K562 (cell line): ENCODE measurements at regions not wholly inside any gene's neighbourhood (a gene's known extent, or its start where the extent isn't known, plus 50 kb on each side); places are given as distances from the start of the nearest gene placed in this dataset.

Experiments
- ATAC-seq: fragments of 200-7000 bp; cut with Tn5 transposase; 3 replicates; pipeline ENCODE4 v1.9.1; 2020; ENCODE audit warnings: moderate library complexity
- BruUV-seq: library from RNA; stranded (reverse); fragments of 400-500 nt; replicated peaks from 2 replicates; lab custom pipeline; 2021; lab: Mats Ljungman, UMichigan
- CTCF ChIA-PET: fragments of 300-600 bp; formaldehyde crosslinking; extraction: SDS; loops from one replicate; lab custom pipeline; 2021; ENCODE audit warnings: low intra/inter-chr PET ratio; lab: Yijun Ruan, JAX
- POLR2A ChIA-PET: fragments of 300-600, 350-650 bp; sonication (Branson Sonifier 250); formaldehyde crosslinking; extraction: SDS; loops from one replicate; lab custom pipeline; 2021; ENCODE audit warnings: antibody characterized with exemption, inconsistent platforms; lab: Yijun Ruan, JAX
- DNase-seq, 4 experiments: peaks; one replicate each; pipeline versions ENCODE4 v3.0.0 to v3.0.0-alpha.2; 2011 to 2018; ENCODE audit warnings: low spot score in 3 of 4, mixed read lengths in 3 of 4; ENCODE audit errors: extremely low read depth in 1 of 4
- FAIRE-seq: peaks from 2 replicates; lab custom pipeline; 2011; peaks lifted over from hg19 to GRCh38; lab: Jason Lieb, UNC
- H2AFZ ChIP-seq: 2 replicates; pipeline ENCODE4 v1.6.0; 2011; ENCODE audit warnings: low read depth, low read length, control low read depth, inconsistent platforms
- H3K27ac ChIP-seq: fragments of 200-600 bp; 3 replicates; pipeline ENCODE4 v1.8.0; 2011; ENCODE audit warnings: low read depth, mild to moderate bottlenecking, control low read depth, inconsistent platforms, low read length, moderate library complexity, mixed read lengths; ENCODE audit errors: extremely low read depth
- H3K27me3 ChIP-seq, 2 experiments: fragments of 300-600 bp in 1 of 2; 2 replicates in 1 of 2; 3 replicates in 1 of 2; pipeline versions ENCODE4 v1.6.0 to v1.8.0; 2011; ENCODE audit warnings: inconsistent platforms in 2 of 2, low read length in 2 of 2, mild to moderate bottlenecking in 1 of 2, mixed read lengths in 1 of 2, moderate library complexity in 1 of 2; ENCODE audit not compliant: control insufficient read depth in 2 of 2, insufficient read depth in 2 of 2
- H3K36me3 ChIP-seq: fragments of 300-600 bp; 3 replicates; pipeline ENCODE4 v1.8.0; 2011; ENCODE audit warnings: mild to moderate bottlenecking, low read length, inconsistent platforms; ENCODE audit not compliant: control insufficient read depth, insufficient read depth
- H3K4me1 ChIP-seq, 2 experiments: fragments of 200-600 bp in 1 of 2; replicated peaks in 1 of 2; 2 replicates in 1 of 2; 3 replicates in 1 of 2; pipeline versions ENCODE4 v1.5.1 to v1.8.0; 2011; ENCODE audit warnings: inconsistent platforms in 2 of 2, low read length in 2 of 2, mild to moderate bottlenecking in 1 of 2, mixed read lengths in 1 of 2, moderate library complexity in 1 of 2; ENCODE audit not compliant: control insufficient read depth in 2 of 2, insufficient read depth in 2 of 2
- H3K4me2 ChIP-seq: 2 replicates; pipeline ENCODE4 v1.6.1; 2011; ENCODE audit warnings: low read length, control low read depth, inconsistent platforms, mixed read lengths; ENCODE audit not compliant: insufficient read depth
- H3K4me3 ChIP-seq: fragments of 200-600 bp; sonication (generic), shearing (Covaris generic); 2 replicates; pipeline ENCODE4 v1.5.1; 2016; ENCODE audit warnings: control low read depth, inconsistent platforms
- H3K79me2 ChIP-seq: fragments of 200-600 bp; 3 replicates; pipeline ENCODE4 v1.8.0; 2011; ENCODE audit warnings: low read length, inconsistent platforms; ENCODE audit not compliant: control insufficient read depth, insufficient read depth
- H3K9ac ChIP-seq, 2 experiments: 2 replicates each; pipeline versions ENCODE4 v1.6.0 to v1.6.1; 2011; ENCODE audit warnings: low read depth in 2 of 2, low read length in 2 of 2, control low read depth in 1 of 2, inconsistent platforms in 1 of 2, mild to moderate bottlenecking in 1 of 2, mixed read lengths in 1 of 2; ENCODE audit not compliant: insufficient read depth in 1 of 2
- H3K9me1 ChIP-seq: one replicate; pipeline ENCODE4 v1.6.0; 2011; ENCODE audit warnings: inconsistent platforms, mild to moderate bottlenecking, low read length, moderate library complexity; ENCODE audit not compliant: control insufficient read depth, insufficient read depth
- H3K9me3 ChIP-seq: replicated peaks from 2 replicates; pipeline ENCODE4 v1.5.1; 2011; ENCODE audit warnings: low read depth, low read length, inconsistent platforms; ENCODE audit not compliant: control insufficient read depth, insufficient read depth
- H4K20me1 ChIP-seq: replicated peaks from 2 replicates; pipeline ENCODE4 v1.6.1; 2011; ENCODE audit warnings: low read length, inconsistent platforms, mixed read lengths; ENCODE audit not compliant: control insufficient read depth, insufficient read depth
- CREBBP ChIP-seq: IDR thresholded peaks from one replicate; pipeline ENCODE4 v1.6.1; 2012; ENCODE audit warnings: low read depth, mild to moderate bottlenecking, control low read depth, inconsistent platforms, low read length
- HEY1 ChIP-seq: fragments of 250-450 bp; sonication (Bioruptor Pico); IDR thresholded peaks from 2 replicates; pipeline ENCODE4 v1.5.0; 2020; ENCODE audit warnings: mild to moderate bottlenecking, moderate library complexity, borderline replicate concordance
- HIVEP1 ChIP-seq: fragments of 250-450 bp; sonication (Bioruptor Pico); IDR thresholded peaks from 2 replicates; pipeline ENCODE4 v1.4.0; 2020; ENCODE audit warnings: mild to moderate bottlenecking
- HLTF ChIP-seq: fragments of 450-650 bp; IDR thresholded peaks from 2 replicates; pipeline ENCODE4 v1.6.1; 2016
- KAT7 ChIP-seq: sonication (generic); formaldehyde crosslinking; IDR thresholded peaks from 2 replicates; pipeline ENCODE4 v1.8.0; 2022; ENCODE audit warnings: missing genetic modification reagents, mild to moderate bottlenecking, borderline replicate concordance
- MAFF ChIP-seq: IDR thresholded peaks from 2 replicates; pipeline ENCODE4 v1.6.1; 2012; ENCODE audit warnings: low read length, improper control_type of control experiment
- MAFG ChIP-seq: fragments of 450-650 bp; conservative IDR thresholded peaks from 2 replicates; pipeline ENCODE4 v1.6.1; 2016; ENCODE audit warnings: missing genetic modification characterization, missing compliant biosample characterization
- NFRKB ChIP-seq: fragments of 450-650 bp; IDR thresholded peaks from 2 replicates; pipeline ENCODE4 v1.6.1; 2016; ENCODE audit warnings: low read depth
- NRF1 ChIP-seq, 2 experiments: fragments of 450-650 bp; IDR thresholded peaks in 1 of 2; conservative IDR thresholded peaks in 1 of 2; 2 replicates each; pipeline ENCODE4 v1.6.1; 2014; ENCODE audit warnings: mild to moderate bottlenecking in 2 of 2
- ZNF146 ChIP-seq: IDR thresholded peaks from one replicate; pipeline ENCODE4 v1.6.1; 2018; ENCODE audit warnings: missing compliant biosample characterization; ENCODE audit not compliant: unreplicated experiment
- ZNF408 ChIP-seq: fragments of 250-450 bp; sonication (Bioruptor Pico); IDR thresholded peaks from 2 replicates; pipeline ENCODE4 v1.4.0; 2020; ENCODE audit warnings: low read depth, mild to moderate bottlenecking, moderate library complexity
- ZNF444 ChIP-seq: fragments of 250-450 bp; sonication (Bioruptor Pico); IDR thresholded peaks from 2 replicates; pipeline ENCODE4 v1.4.0; 2020; ENCODE audit warnings: mild to moderate bottlenecking, moderate library complexity
- ZNF79 ChIP-seq: fragments of 250-450 bp; sonication (Bioruptor Pico); IDR thresholded peaks from 2 replicates; pipeline ENCODE4 v1.4.0; 2020; ENCODE audit warnings: low read depth, mild to moderate bottlenecking, moderate library complexity
- WGBS: fragments of 100-300 bp; shearing (Covaris generic); methylation state at CpG from one replicate; pipeline ENCODE4 v1.1.6; 2016; ENCODE audit warnings: low coverage, mixed read lengths; ENCODE audit not compliant: insufficient coverage; ENCODE audit errors: missing lambda C conversion rate; 5-methylcytosine and 5-hydroxymethylcytosine counted together
- in situ Hi-C: fragments of 300-500 bp; cut with MboI; formaldehyde crosslinking; loops from 4 replicates; pipeline ENCODE4 v1.15.0; 2018; ENCODE audit warnings: inconsistent platforms, mixed read lengths
- intact Hi-C: fragments of 100-400 bp; cut with micrococcal nuclease; formaldehyde crosslinking; loops from 2 replicates; pipeline ENCODE4 v1.14.2; 2022
- TF ChIP-seq, protein P1 (sequence below), 2 experiments: fragments of 450-650 bp; IDR thresholded peaks; 2 replicates each; pipeline ENCODE4 v1.6.1; 2016
- TF ChIP-seq, protein P2 (sequence below), 2 experiments: fragments of 450-650 bp in 1 of 2; sonication (generic) in 1 of 2; formaldehyde crosslinking in 1 of 2; IDR thresholded peaks in 1 of 2; conservative IDR thresholded peaks in 1 of 2; 2 replicates each; pipeline versions ENCODE4 v1.6.1 to v1.8.1; 2016 to 2023; ENCODE audit warnings: mild to moderate bottlenecking in 2 of 2, moderate library complexity in 2 of 2, inconsistent platforms in 1 of 2, missing genetic modification reagents in 1 of 2

GRCh38 chr6:132079286-132079685 lies 128.1 kb upstream of the CCN2 start:
- no peak overlapping the region for H2AFZ ChIP-seq
- no peak for FAIRE-seq
- H3K4me3 ChIP-seq: no peak overlapping the region
- no peaks in the 10 kb centered on the region for H3K79me2 ChIP-seq
- H3K9me3 ChIP-seq: no peaks in the 10 kb centered on the region; the same call in 1 of the 2 replicates
- H4K20me1 ChIP-seq: no peaks in the 10 kb centered on the region
- WGBS: 2% methylated on average over 5 of the region's 5 CpGs
- H3K4me2 ChIP-seq: no peak overlapping the region
- no peak for TF ChIP-seq HIVEP1 (CRISPR knock-in tag)
- no peak for TF ChIP-seq HEY1 (CRISPR knock-in tag)
- TF ChIP-seq HLTF: no peak
- no peak for TF ChIP-seq ZNF444 (CRISPR knock-in tag)
- TF ChIP-seq ZNF79: no peak
- no peak for TF ChIP-seq KAT7 (CRISPR knock-in tag)
- TF ChIP-seq, protein P1, sequence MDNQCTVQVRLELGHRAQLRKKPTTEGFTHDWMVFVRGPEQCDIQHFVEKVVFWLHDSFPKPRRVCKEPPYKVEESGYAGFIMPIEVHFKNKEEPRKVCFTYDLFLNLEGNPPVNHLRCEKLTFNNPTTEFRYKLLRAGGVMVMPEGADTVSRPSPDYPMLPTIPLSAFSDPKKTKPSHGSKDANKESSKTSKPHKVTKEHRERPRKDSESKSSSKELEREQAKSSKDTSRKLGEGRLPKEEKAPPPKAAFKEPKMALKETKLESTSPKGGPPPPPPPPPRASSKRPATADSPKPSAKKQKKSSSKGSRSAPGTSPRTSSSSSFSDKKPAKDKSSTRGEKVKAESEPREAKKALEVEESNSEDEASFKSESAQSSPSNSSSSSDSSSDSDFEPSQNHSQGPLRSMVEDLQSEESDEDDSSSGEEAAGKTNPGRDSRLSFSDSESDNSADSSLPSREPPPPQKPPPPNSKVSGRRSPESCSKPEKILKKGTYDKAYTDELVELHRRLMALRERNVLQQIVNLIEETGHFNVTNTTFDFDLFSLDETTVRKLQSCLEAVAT (IDR thresholded peaks at IDR 0.05): no peak
- no peak for TF ChIP-seq CREBBP
- TF ChIP-seq, protein P2, sequence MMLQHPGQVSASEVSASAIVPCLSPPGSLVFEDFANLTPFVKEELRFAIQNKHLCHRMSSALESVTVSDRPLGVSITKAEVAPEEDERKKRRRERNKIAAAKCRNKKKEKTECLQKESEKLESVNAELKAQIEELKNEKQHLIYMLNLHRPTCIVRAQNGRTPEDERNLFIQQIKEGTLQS (IDR thresholded peaks at IDR 0.05): no peak
- TF ChIP-seq, protein P2 (CRISPR knock-in tag; conservative IDR thresholded peaks at IDR 0.05): no peak
- TF ChIP-seq MAFG (tag): no peak
- no peak for TF ChIP-seq ZNF146
- no peak for TF ChIP-seq MAFF
- TF ChIP-seq NFRKB: no peak
- no peak for TF ChIP-seq NRF1 (conservative IDR thresholded peaks at IDR 0.05 in 1 of 2, IDR thresholded peaks at IDR 0.05 in 1 of 2)
- TF ChIP-seq ZNF408: no peak
- H3K4me1 ChIP-seq: no peaks in the 10 kb centered on the region
- ChIA-PET CTCF (no interaction called here), POLR2A (no interaction called here)
- in situ Hi-C loops: no loop called here
- no TSS peak for BruUV-seq
- no peak overlapping the region for H3K27ac ChIP-seq
- H3K27me3 ChIP-seq: no peaks in the 10 kb centered on the region
- intact Hi-C loops: no loop called here
- ATAC-seq: no peak
- no peak for DNase-seq
- no peaks in the 10 kb centered on the region for H3K36me3 ChIP-seq
- no peak overlapping the region for H3K9ac ChIP-seq
- H3K9me1 ChIP-seq: no peaks in the 10 kb centered on the region
